PC-3 (cell line): ENCODE measurements at regions not wholly inside any gene's neighbourhood (a gene's known extent, or its start where the extent isn't known, plus 50 kb on each side); places are given as distances from the start of the nearest gene placed in this dataset.
A peak's percentile ranks its signal among the peaks of the same experiment; 100 is the strongest.

Experiments
- ATAC-seq: fragments of 200-7000 bp; cut with Tn5 transposase; 2 replicates; pipeline ENCODE4 v1.9.1; 2020; ENCODE audit warnings: mild to moderate bottlenecking, moderate library complexity
- BruUV-seq: library from RNA; stranded (reverse); fragments of 400-500 nt; replicated peaks from 2 replicates; lab custom pipeline; 2021; lab: Mats Ljungman, UMichigan
- CTCF ChIA-PET: fragments of 300-600 bp; sonication (Branson Sonifier 250); formaldehyde crosslinking; loops from one replicate; lab custom pipeline; 2022; ENCODE audit warnings: antibody characterized with exemption; lab: Charles Lee
- POLR2A ChIA-PET: fragments of 300-600 bp; sonication (Branson Sonifier 250); formaldehyde crosslinking; loops from one replicate; lab custom pipeline; 2022; ENCODE audit warnings: antibody characterized with exemption; ENCODE audit not compliant: unreplicated experiment; lab: Charles Lee
- DNase-seq: peaks from one replicate; pipeline ENCODE4 v3.0.0-alpha.2; 2015
- H2AFZ ChIP-seq: fragments of 300-600 bp; sonication (generic); 2 replicates; pipeline ENCODE4 v1.6.0; 2016; ENCODE audit warnings: antibody characterized with exemption, low read length
- H3F3A ChIP-seq: fragments of 300-600 bp; sonication (generic); one replicate; pipeline ENCODE4 v1.6.0; 2017; ENCODE audit warnings: antibody characterized with exemption, low read length, control low read depth, mild to moderate bottlenecking; ENCODE audit not compliant: unreplicated experiment
- H3K27ac ChIP-seq: fragments of 300-600 bp; sonication (generic); 2 replicates; pipeline ENCODE4 v1.5.1; 2016; ENCODE audit warnings: mild to moderate bottlenecking, low read length
- H3K27me3 ChIP-seq: fragments of 300-600 bp; sonication (generic); 2 replicates; pipeline ENCODE4 v1.6.1; 2016; ENCODE audit warnings: low read length, mixed read lengths
- H3K36me3 ChIP-seq: fragments of 300-600 bp; sonication (generic); 2 replicates; pipeline ENCODE4 v1.6.1; 2016; ENCODE audit warnings: low read depth, mixed run types, low read length, mixed read lengths
- H3K4me1 ChIP-seq: fragments of 300-600 bp; sonication (generic); 2 replicates; pipeline ENCODE4 v1.5.1; 2016; ENCODE audit warnings: low read length; ENCODE audit not compliant: insufficient read depth
- H3K4me2 ChIP-seq: fragments of 300-600 bp; sonication (generic); 2 replicates; pipeline ENCODE4 v1.6.0; 2016; ENCODE audit warnings: low read length
- H3K4me3 ChIP-seq: fragments of 300-600 bp; sonication (generic); 2 replicates; pipeline ENCODE4 v1.5.1; 2016; ENCODE audit warnings: mild to moderate bottlenecking, low read length, mixed read lengths
- H3K79me2 ChIP-seq: fragments of 300-600 bp; sonication (generic); 2 replicates; pipeline ENCODE4 v1.6.1; 2017; ENCODE audit warnings: low read length, mixed read lengths
- H3K9ac ChIP-seq: fragments of 300-600 bp; sonication (generic); 2 replicates; pipeline ENCODE4 v1.6.0; 2016; ENCODE audit warnings: mild to moderate bottlenecking, low read length
- H3K9me2 ChIP-seq: fragments of 300-600 bp; sonication (generic); replicated peaks from 2 replicates; pipeline ENCODE4 v1.6.1; 2016; ENCODE audit warnings: mixed run types, low read length, mixed read lengths
- H3K9me3 ChIP-seq: fragments of 300-600 bp; sonication (generic); 2 replicates; pipeline ENCODE4 v1.6.1; 2016; ENCODE audit warnings: low read length, mixed read lengths
- H4K20me1 ChIP-seq: fragments of 300-600 bp; sonication (generic); 2 replicates; pipeline ENCODE4 v1.6.1; 2016; ENCODE audit warnings: low read length, mixed read lengths
- EZH2 ChIP-seq: fragments of 300-600 bp; sonication (generic); IDR thresholded peaks from one replicate; pipeline ENCODE4 v1.6.1; 2017; ENCODE audit warnings: antibody characterized with exemption, mild to moderate bottlenecking, low read length; ENCODE audit not compliant: unreplicated experiment
- EZH2phosphoT487 ChIP-seq: fragments of 300-600 bp; sonication (generic); IDR thresholded peaks from 2 replicates; pipeline ENCODE4 v1.6.1; 2018; ENCODE audit warnings: mild to moderate bottlenecking, antibody characterized with exemption, low read length, borderline replicate concordance
- intact Hi-C: fragments of 100-400 bp; cut with micrococcal nuclease; formaldehyde crosslinking; loops from 2 replicates; pipeline ENCODE4 v1.9.0; 2023
- TF ChIP-seq, protein P1 (sequence below): fragments of 300-600 bp; sonication (generic); conservative IDR thresholded peaks from 2 replicates; pipeline ENCODE4 v1.5.1; 2017; ENCODE audit warnings: antibody characterized with exemption, low read depth, mild to moderate bottlenecking, low read length

DNA sequence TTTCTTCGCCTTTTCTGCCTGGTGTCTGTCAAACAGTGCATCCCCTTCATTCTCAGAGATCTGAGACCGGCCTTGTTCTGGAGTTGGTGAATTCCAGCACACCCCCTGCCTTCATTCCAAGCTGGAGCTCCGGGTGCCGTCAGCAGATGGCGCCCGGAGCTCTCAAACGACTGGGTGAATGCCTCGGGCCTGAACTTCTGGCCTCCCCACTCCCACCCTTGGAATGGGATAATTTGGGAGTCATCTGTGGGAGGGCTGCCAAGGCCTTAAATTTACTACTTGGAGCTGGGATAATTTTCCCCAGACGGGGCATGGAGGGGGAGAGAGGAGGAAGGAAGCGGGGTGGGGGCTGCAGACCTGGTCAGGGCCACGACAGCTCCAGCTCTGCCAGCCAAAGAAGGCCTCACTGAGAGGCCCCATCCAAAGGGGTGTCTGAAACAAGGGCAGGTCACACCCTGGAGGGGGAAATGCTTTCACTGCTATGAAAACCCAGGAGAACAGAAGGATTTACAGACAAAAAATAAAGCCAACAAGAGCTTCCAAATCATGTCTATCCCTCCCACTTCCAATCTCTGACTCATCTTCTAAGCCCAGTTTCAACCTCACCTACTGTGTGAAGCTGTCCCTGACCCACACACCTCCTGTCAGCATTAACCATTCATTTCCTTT lies 187.9 kb downstream of the OPA1 start:
- Histone ChIP-seq H3K4me2 (peak overlapping the region; percentile 58), H3K9ac (peak overlapping the region; percentile 31; the same call in 1 of the 2 replicates), H4K20me1 (no peaks in the 10 kb centered on the region), H3K9me2 (no peaks in the 10 kb centered on the region), H3K27me3 (no peaks in the 10 kb centered on the region), H3F3A (no peaks in the 10 kb centered on the region), H3K36me3 (no peaks in the 10 kb centered on the region), H3K4me1 (peaks cover 47% of the 10 kb centered on the region), H3K9me3 (no peaks in the 10 kb centered on the region), H3K4me3 (no peak overlapping the region), H3K79me2 (no peaks in the 10 kb centered on the region), H2AFZ (peak overlapping the region; percentile 21; the same call in 1 of the 2 replicates), H3K27ac (peak overlapping the region; percentile 78)
- CTCF ChIA-PET, result interaction anchor here (0.6 to 3.1 kb wide), 17 partner anchors 92 to 824 kb away, joined by 3 to 50 read pairs (median 6); partner anchors contain the start of gene HES1
- intact Hi-C loops, result loop anchor here (1.0 to 5.0 kb wide), 8 partner anchors 51 to 534 kb away; partner anchors contain the start of gene HES1
- POLR2A ChIA-PET, result interaction anchor here (0.5 to 2.7 kb wide), 11 partner anchors 24 to 535 kb away, joined by 3 to 18 read pairs (median 5); partner anchors contain the start of gene HES1
- TF ChIP-seq, protein P1, sequence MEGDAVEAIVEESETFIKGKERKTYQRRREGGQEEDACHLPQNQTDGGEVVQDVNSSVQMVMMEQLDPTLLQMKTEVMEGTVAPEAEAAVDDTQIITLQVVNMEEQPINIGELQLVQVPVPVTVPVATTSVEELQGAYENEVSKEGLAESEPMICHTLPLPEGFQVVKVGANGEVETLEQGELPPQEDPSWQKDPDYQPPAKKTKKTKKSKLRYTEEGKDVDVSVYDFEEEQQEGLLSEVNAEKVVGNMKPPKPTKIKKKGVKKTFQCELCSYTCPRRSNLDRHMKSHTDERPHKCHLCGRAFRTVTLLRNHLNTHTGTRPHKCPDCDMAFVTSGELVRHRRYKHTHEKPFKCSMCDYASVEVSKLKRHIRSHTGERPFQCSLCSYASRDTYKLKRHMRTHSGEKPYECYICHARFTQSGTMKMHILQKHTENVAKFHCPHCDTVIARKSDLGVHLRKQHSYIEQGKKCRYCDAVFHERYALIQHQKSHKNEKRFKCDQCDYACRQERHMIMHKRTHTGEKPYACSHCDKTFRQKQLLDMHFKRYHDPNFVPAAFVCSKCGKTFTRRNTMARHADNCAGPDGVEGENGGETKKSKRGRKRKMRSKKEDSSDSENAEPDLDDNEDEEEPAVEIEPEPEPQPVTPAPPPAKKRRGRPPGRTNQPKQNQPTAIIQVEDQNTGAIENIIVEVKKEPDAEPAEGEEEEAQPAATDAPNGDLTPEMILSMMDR, result peak; percentile 97
- no peak for TF ChIP-seq EZH2phosphoT487
- ATAC-seq (peak; percentile 84), DNase-seq (peak; percentile 95)
- no TSS peak for BruUV-seq

DNA sequence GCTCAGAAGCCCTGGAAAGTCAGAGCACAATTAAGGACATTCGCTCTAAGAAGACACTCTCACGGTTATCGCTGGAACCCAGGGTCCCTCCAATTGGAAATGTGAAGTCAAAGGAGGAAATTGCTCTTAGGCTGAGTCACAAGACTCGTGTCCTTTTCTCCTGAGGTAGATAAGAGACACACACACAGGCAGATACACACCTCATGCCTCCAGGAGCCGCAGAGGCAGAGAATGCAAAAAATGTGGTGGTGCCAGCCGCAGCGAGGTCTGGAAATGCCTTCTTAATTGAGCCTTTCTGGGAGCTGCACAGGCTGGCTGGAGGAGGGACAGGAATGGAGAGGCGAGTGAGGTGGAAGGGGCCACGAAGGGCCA lies 189.3 kb downstream of the OPA1 start:
- no TSS peak for BruUV-seq
- no peak overlapping the region for H2AFZ ChIP-seq
- H3K36me3 ChIP-seq, result no peaks in the 10 kb centered on the region
- no peaks in the 10 kb centered on the region for H3K27me3 ChIP-seq
- H4K20me1 ChIP-seq, result no peaks in the 10 kb centered on the region
- ChIA-PET POLR2A (interaction anchor here (0.7 to 2.7 kb wide), 2 partner anchors 289 to 534 kb away, joined by 3 to 12 read pairs; no protein-coding TSS in a partner anchor), CTCF (interaction anchor here (3.1 kb wide), 1 partner anchor 533 kb away, joined by 50 read pairs; no protein-coding TSS in a partner anchor)
- no peaks in the 10 kb centered on the region for H3K79me2 ChIP-seq
- no peak overlapping the region for H3K9ac ChIP-seq
- no peaks in the 10 kb centered on the region for H3K9me3 ChIP-seq
- H3K9me2 ChIP-seq, result no peaks in the 10 kb centered on the region
- H3K4me3 ChIP-seq, result no peak overlapping the region
- ATAC-seq, result peak; percentile 12; the same call in 1 of the 2 replicates
- TF ChIP-seq EZH2 (no peak), EZH2phosphoT487 (no peak)
- TF ChIP-seq, protein P1, result no peak
- peak overlapping the region; percentile 78; the same call in 1 of the 2 replicates for H3K27ac ChIP-seq
- H3K4me1 ChIP-seq, result peaks cover 47% of the 10 kb centered on the region
- no peaks in the 10 kb centered on the region for H3F3A ChIP-seq
- intact Hi-C loops, result loop anchor here (5.0 kb wide), 3 partner anchors 50 to 290 kb away; no protein-coding TSS in a partner anchor
- H3K4me2 ChIP-seq, result peak overlapping the region; percentile 11; the same call in 1 of the 2 replicates
- peak; percentile 67 for DNase-seq

DNA sequence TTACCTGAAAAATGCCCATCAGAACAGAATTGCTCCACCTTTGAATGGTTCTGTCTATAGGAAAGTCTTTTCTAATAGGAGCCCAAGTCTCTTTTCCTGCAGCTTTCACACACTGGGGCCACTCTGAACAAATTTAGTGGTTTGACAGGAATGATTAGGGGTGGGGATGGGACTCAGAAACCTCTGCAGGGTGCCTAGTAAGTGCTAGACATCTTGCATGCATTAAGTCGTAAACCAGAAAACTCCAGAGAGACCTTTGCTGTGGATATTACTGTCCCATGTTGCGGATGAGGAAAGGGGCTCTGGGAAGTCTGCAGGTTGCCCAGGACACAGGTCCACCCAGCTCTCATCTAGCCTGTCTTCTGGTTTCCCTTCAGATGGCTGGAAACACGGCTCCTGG lies 189.7 kb downstream of the OPA1 start:
- BruUV-seq, result no TSS peak
- Histone ChIP-seq H3K27me3 (no peaks in the 10 kb centered on the region), H3K4me1 (peaks cover 47% of the 10 kb centered on the region), H3K9me2 (no peaks in the 10 kb centered on the region), H4K20me1 (no peaks in the 10 kb centered on the region), H2AFZ (no peak overlapping the region), H3K27ac (no peak overlapping the region), H3K9ac (no peak overlapping the region), H3K36me3 (no peaks in the 10 kb centered on the region), H3K79me2 (no peaks in the 10 kb centered on the region), H3K4me2 (peak overlapping the region; percentile 61; the same call in 1 of the 2 replicates), H3F3A (no peaks in the 10 kb centered on the region), H3K9me3 (no peaks in the 10 kb centered on the region), H3K4me3 (no peak overlapping the region)
- POLR2A ChIA-PET, result interaction anchor here (0.7 to 2.7 kb wide), 2 partner anchors 288 to 533 kb away, joined by 3 to 12 read pairs; no protein-coding TSS in a partner anchor
- intact Hi-C loops, result loop anchor here (5.0 kb wide), 3 partner anchors 50 to 290 kb away; no protein-coding TSS in a partner anchor
- CTCF ChIA-PET, result no interaction called here
- TF ChIP-seq EZH2phosphoT487, result no peak
- no peak for TF ChIP-seq EZH2
- TF ChIP-seq, protein P1, result no peak
- DNase-seq, result no peak
- ATAC-seq, result no peak
